HepG2 (cell line): ENCODE measurements at regions not wholly inside any gene's neighbourhood (a gene's known extent, or its start where the extent isn't known, plus 50 kb on each side); places are given as distances from the start of the nearest gene placed in this dataset.

Source experiments
- ATAC-seq: fragments of 200-7000 bp; cut with Tn5 transposase; 3 replicates; pipeline ENCODE4 v1.9.1; 2020; ENCODE audit warnings: mild to moderate bottlenecking, moderate library complexity
- BruUV-seq: library from RNA; stranded (reverse); fragments of 400-500 nt; replicated peaks from 2 replicates; lab custom pipeline; 2021; lab: Mats Ljungman, UMichigan
- CTCF ChIA-PET: fragments of 300-600 bp; formaldehyde crosslinking; extraction: SDS; loops from one replicate; lab custom pipeline; 2021; ENCODE audit warnings: low total read pairs, inconsistent platforms, low intra/inter-chr PET ratio; lab: Yijun Ruan, JAX
- POLR2A ChIA-PET: fragments of 350-600 bp; sonication (Branson Sonifier 250); formaldehyde crosslinking; loops from one replicate; lab custom pipeline; 2020; ENCODE audit warnings: antibody characterized with exemption, inconsistent platforms; lab: Yijun Ruan, JAX
- DNase-seq: peaks from one replicate; pipeline ENCODE4 v3.0.0-alpha.2; 2015; ENCODE audit warnings: low spot score
- FAIRE-seq: peaks from 3 replicates; lab custom pipeline; 2011; peaks lifted over from hg19 to GRCh38; lab: Jason Lieb, UNC
- H2AFZ ChIP-seq: one replicate; pipeline ENCODE4 v1.6.1; 2011; ENCODE audit warnings: low read length, inconsistent platforms
- H3K27ac ChIP-seq: fragments of 300-600 bp; 3 replicates; pipeline ENCODE4 v1.8.0; 2011; ENCODE audit warnings: mixed run types, mild to moderate bottlenecking, mixed read lengths, low read length, inconsistent platforms; ENCODE audit not compliant: insufficient read depth; ENCODE audit errors: extremely low read length
- H3K27me3 ChIP-seq, 2 experiments: fragments of 200-600 bp in 1 of 2; 2 replicates in 1 of 2; 3 replicates in 1 of 2; pipeline versions ENCODE4 v1.6.0 to v1.8.0; 2011; ENCODE audit warnings: low read length in 2 of 2, mild to moderate bottlenecking in 2 of 2, moderate library complexity in 2 of 2, inconsistent platforms in 1 of 2; ENCODE audit not compliant: insufficient read depth in 2 of 2, control insufficient read depth in 1 of 2
- H3K36me3 ChIP-seq, 2 experiments: fragments of 200-600 bp in 1 of 2; replicated peaks in 1 of 2; 2 replicates in 1 of 2; 3 replicates in 1 of 2; pipeline versions ENCODE4 v1.5.1 to v1.8.0; 2011; ENCODE audit warnings: low read length in 2 of 2, inconsistent platforms in 1 of 2; ENCODE audit not compliant: insufficient read depth in 2 of 2, control insufficient read depth in 1 of 2
- H3K4me1 ChIP-seq: 2 replicates; pipeline ENCODE4 v1.5.1; 2012; ENCODE audit warnings: low read length, inconsistent platforms; ENCODE audit not compliant: insufficient read depth
- H3K4me2 ChIP-seq: 2 replicates; pipeline ENCODE4 v1.6.0; 2011; ENCODE audit warnings: low read depth, low read length, inconsistent platforms
- H3K4me3 ChIP-seq, 3 experiments: fragments of 200-600 bp in 1 of 3; sonication (generic), shearing (Covaris generic) in 1 of 3; replicated peaks in 1 of 3; 2 replicates each; pipeline ENCODE4 v1.5.1; 2011 to 2016; ENCODE audit warnings: low read length in 3 of 3, inconsistent platforms in 2 of 3, low read depth in 2 of 3, mild to moderate bottlenecking in 2 of 3, control low read depth in 1 of 3, mixed read lengths in 1 of 3; ENCODE audit not compliant: insufficient read depth in 1 of 3
- H3K79me2 ChIP-seq: one replicate; pipeline ENCODE4 v1.6.1; 2011; ENCODE audit warnings: low read length, inconsistent platforms; ENCODE audit not compliant: insufficient read depth
- H3K9ac ChIP-seq: 2 replicates; pipeline ENCODE4 v1.6.0; 2011; ENCODE audit warnings: mild to moderate bottlenecking, low read depth, low read length, inconsistent platforms; ENCODE audit not compliant: insufficient read depth
- H3K9me3 ChIP-seq: 2 replicates; pipeline ENCODE4 v1.5.1; 2012; ENCODE audit warnings: mild to moderate bottlenecking, low read length
- H4K20me1 ChIP-seq: 2 replicates; pipeline ENCODE4 v1.6.0; 2011; ENCODE audit warnings: inconsistent platforms, mild to moderate bottlenecking, low read length, moderate library complexity; ENCODE audit not compliant: insufficient read depth
- ZNF563 ChIP-seq: sonication (generic); formaldehyde crosslinking; IDR thresholded peaks from 2 replicates; pipeline ENCODE4 v1.8.0; 2022; ENCODE audit warnings: mild to moderate bottlenecking, moderate library complexity, missing genetic modification reagents
- WGBS: methylation state at CpG from one replicate; pipeline ENCODE4 v1.1.6; 2017; ENCODE audit warnings: low lambda C conversion rate; 5-methylcytosine and 5-hydroxymethylcytosine counted together
- in situ Hi-C: cut with HindIII; loops from 2 replicates; pipeline ENCODE4 v1.10.0; 2017; ENCODE audit warnings: low pct_unique_long_range_greater_than_20kb; ENCODE audit not compliant: extremely low pct_ligation_motif_present
- intact Hi-C: fragments of 100-400 bp; cut with micrococcal nuclease; formaldehyde crosslinking; loops from one replicate; pipeline ENCODE4 v1.10.0; 2022; ENCODE audit not compliant: unreplicated experiment
- TF ChIP-seq, protein P1 (sequence below): sonication (generic); formaldehyde crosslinking; IDR thresholded peaks from 2 replicates; pipeline ENCODE4 v1.4.0; 2020; ENCODE audit warnings: mild to moderate bottlenecking, missing genetic modification reagents, borderline replicate concordance
- TF ChIP-seq, protein P2 (sequence below), 2 experiments: IDR thresholded peaks; 2 replicates each; pipeline ENCODE4 v1.6.1; 2011 to 2012; ENCODE audit warnings: low read length in 2 of 2, borderline replicate concordance in 1 of 2, low read depth in 1 of 2, mild to moderate bottlenecking in 1 of 2, moderate library complexity in 1 of 2
- TF ChIP-seq, protein P3 (sequence below): sonication (generic); formaldehyde crosslinking; conservative IDR thresholded peaks from 2 replicates; pipeline ENCODE4 v1.8.0; 2022; ENCODE audit warnings: missing genetic modification reagents
- TF ChIP-seq, protein P4 (sequence below): IDR thresholded peaks from 2 replicates; pipeline ENCODE4 v1.6.1; 2016; ENCODE audit warnings: low read depth, borderline replicate concordance

DNA sequence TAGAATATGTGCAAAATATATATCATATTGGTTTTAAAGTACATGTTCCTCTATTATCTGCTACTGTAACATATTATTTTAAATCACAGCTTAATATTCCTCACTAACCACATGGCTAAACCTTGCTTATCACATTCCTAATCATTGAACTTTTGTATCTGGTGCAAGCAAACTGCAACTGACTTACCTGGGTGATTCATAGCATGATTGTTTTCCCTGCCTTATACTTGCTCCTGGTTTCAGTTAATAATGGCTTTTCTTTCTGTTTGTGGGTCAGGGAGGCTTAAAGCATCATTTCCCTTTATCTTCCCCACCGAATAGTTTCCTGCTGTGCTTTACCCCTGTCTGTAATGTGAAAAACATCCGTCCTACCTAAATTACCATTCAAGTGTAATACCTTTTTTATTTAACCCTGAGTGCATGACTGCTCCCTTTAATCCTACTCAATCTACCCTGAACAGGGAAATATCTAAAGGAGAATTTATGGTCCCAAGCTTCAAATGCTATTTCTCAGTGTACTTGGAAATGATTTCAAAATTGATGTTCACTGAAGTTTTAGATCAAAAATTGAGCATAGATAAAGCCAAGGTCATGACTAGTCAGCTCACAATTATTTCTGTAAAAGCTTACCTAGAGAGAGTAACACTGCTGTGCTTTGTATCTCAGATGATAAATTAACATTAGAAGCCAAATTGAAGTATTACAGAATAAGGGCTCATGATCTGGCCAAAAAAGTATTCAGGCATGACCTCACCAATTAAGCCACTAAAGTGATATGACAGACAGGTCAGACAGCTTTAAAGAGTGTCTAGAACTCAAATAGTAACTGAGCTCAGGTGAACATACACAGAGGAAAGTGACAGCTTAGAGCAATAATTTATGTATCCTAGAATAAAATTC is 507.1 kb downstream of the BRINP3 start:
- H3K4me1 ChIP-seq = no peaks in the 10 kb centered on the region
- H3K36me3 ChIP-seq = no peaks in the 10 kb centered on the region
- WGBS = 8% methylated on average over 2 of the region's 2 CpGs
- no peaks in the 10 kb centered on the region for H3K79me2 ChIP-seq
- in situ Hi-C loops (no loop called here), intact Hi-C loops (no loop called here)
- H3K27me3 ChIP-seq = no peaks in the 10 kb centered on the region
- no peak overlapping the region for H2AFZ ChIP-seq
- POLR2A ChIA-PET = no interaction called here
- FAIRE-seq (no peak), DNase-seq (no peak), ATAC-seq (no peak)
- no peak overlapping the region for H3K4me2 ChIP-seq
- H3K27ac ChIP-seq = no peak overlapping the region
- CTCF ChIA-PET = no interaction called here
- no peak overlapping the region for H3K9ac ChIP-seq
- no peaks in the 10 kb centered on the region for H4K20me1 ChIP-seq
- no peaks in the 10 kb centered on the region for H3K9me3 ChIP-seq
- H3K4me3 ChIP-seq = no peak overlapping the region
- TF ChIP-seq, protein P1, sequence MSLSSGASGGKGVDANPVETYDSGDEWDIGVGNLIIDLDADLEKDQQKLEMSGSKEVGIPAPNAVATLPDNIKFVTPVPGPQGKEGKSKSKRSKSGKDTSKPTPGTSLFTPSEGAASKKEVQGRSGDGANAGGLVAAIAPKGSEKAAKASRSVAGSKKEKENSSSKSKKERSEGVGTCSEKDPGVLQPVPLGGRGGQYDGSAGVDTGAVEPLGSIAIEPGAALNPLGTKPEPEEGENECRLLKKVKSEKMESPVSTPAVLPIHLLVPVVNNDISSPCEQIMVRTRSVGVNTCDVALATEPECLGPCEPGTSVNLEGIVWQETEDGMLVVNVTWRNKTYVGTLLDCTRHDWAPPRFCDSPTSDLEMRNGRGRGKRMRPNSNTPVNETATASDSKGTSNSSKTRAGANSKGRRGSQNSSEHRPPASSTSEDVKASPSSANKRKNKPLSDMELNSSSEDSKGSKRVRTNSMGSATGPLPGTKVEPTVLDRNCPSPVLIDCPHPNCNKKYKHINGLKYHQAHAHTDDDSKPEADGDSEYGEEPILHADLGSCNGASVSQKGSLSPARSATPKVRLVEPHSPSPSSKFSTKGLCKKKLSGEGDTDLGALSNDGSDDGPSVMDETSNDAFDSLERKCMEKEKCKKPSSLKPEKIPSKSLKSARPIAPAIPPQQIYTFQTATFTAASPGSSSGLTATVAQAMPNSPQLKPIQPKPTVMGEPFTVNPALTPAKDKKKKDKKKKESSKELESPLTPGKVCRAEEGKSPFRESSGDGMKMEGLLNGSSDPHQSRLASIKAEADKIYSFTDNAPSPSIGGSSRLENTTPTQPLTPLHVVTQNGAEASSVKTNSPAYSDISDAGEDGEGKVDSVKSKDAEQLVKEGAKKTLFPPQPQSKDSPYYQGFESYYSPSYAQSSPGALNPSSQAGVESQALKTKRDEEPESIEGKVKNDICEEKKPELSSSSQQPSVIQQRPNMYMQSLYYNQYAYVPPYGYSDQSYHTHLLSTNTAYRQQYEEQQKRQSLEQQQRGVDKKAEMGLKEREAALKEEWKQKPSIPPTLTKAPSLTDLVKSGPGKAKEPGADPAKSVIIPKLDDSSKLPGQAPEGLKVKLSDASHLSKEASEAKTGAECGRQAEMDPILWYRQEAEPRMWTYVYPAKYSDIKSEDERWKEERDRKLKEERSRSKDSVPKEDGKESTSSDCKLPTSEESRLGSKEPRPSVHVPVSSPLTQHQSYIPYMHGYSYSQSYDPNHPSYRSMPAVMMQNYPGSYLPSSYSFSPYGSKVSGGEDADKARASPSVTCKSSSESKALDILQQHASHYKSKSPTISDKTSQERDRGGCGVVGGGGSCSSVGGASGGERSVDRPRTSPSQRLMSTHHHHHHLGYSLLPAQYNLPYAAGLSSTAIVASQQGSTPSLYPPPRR = no peak
- TF ChIP-seq, protein P2, sequence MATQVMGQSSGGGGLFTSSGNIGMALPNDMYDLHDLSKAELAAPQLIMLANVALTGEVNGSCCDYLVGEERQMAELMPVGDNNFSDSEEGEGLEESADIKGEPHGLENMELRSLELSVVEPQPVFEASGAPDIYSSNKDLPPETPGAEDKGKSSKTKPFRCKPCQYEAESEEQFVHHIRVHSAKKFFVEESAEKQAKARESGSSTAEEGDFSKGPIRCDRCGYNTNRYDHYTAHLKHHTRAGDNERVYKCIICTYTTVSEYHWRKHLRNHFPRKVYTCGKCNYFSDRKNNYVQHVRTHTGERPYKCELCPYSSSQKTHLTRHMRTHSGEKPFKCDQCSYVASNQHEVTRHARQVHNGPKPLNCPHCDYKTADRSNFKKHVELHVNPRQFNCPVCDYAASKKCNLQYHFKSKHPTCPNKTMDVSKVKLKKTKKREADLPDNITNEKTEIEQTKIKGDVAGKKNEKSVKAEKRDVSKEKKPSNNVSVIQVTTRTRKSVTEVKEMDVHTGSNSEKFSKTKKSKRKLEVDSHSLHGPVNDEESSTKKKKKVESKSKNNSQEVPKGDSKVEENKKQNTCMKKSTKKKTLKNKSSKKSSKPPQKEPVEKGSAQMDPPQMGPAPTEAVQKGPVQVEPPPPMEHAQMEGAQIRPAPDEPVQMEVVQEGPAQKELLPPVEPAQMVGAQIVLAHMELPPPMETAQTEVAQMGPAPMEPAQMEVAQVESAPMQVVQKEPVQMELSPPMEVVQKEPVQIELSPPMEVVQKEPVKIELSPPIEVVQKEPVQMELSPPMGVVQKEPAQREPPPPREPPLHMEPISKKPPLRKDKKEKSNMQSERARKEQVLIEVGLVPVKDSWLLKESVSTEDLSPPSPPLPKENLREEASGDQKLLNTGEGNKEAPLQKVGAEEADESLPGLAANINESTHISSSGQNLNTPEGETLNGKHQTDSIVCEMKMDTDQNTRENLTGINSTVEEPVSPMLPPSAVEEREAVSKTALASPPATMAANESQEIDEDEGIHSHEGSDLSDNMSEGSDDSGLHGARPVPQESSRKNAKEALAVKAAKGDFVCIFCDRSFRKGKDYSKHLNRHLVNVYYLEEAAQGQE (IDR thresholded peaks at IDR 0.05; ENCODE audit: borderline replicate concordance in 1 of 2, low read depth in 1 of 2, low read length in 2 of 2) = no peak
- TF ChIP-seq, protein P3, sequence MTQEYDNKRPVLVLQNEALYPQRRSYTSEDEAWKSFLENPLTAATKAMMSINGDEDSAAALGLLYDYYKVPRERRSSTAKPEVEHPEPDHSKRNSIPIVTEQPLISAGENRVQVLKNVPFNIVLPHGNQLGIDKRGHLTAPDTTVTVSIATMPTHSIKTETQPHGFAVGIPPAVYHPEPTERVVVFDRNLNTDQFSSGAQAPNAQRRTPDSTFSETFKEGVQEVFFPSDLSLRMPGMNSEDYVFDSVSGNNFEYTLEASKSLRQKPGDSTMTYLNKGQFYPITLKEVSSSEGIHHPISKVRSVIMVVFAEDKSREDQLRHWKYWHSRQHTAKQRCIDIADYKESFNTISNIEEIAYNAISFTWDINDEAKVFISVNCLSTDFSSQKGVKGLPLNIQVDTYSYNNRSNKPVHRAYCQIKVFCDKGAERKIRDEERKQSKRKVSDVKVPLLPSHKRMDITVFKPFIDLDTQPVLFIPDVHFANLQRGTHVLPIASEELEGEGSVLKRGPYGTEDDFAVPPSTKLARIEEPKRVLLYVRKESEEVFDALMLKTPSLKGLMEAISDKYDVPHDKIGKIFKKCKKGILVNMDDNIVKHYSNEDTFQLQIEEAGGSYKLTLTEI = no peak
- TF ChIP-seq, protein P4, sequence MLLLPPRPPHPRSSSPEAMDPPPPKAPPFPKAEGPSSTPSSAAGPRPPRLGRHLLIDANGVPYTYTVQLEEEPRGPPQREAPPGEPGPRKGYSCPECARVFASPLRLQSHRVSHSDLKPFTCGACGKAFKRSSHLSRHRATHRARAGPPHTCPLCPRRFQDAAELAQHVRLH = no peak
- TF ChIP-seq ZNF563 (CRISPR knock-in tag) = no peak
- no TSS peak for BruUV-seq
